BLaER1 treated with 17β-estradiol and CSF1 and Interleukin-3, amounts not matched to agents 10 nM and 100 nM (cell line): ENCODE measurements at regions not wholly inside any gene's neighbourhood (a gene's known extent, or its start where the extent isn't known, plus 50 kb on each side); places are given as distances from the start of the nearest gene placed in this dataset.
"Not testable (repeated sequence)": the region's sequence is repeated elsewhere in the genome, so short reads cannot be mapped to it uniquely, and the experiment has no call there.

ENCODE experiments used
- H3K27ac ChIP-seq, 11 experiments: shearing (Covaris generic); formaldehyde crosslinking; 2 replicates each; pipeline ENCODE4 v1.8.1; 2022
- H3K27me3 ChIP-seq, 11 experiments: shearing (Covaris generic); formaldehyde crosslinking; 2 replicates each; pipeline ENCODE4 v1.8.1; 2022
- H3K36me3 ChIP-seq, 11 experiments: shearing (Covaris generic); formaldehyde crosslinking; 2 replicates each; pipeline ENCODE4 v1.8.1; 2022
- H3K4me1 ChIP-seq, 10 experiments: shearing (Covaris generic); formaldehyde crosslinking; 2 replicates each; pipeline ENCODE4 v1.8.1; 2022
- H3K4me2 ChIP-seq, 11 experiments: shearing (Covaris generic); formaldehyde crosslinking; 2 replicates each; pipeline ENCODE4 v1.8.1; 2022
- H3K4me3 ChIP-seq, 10 experiments: shearing (Covaris generic); formaldehyde crosslinking; 2 replicates each; pipeline ENCODE4 v1.8.1; 2022
- H3K9ac ChIP-seq, 11 experiments: shearing (Covaris generic); formaldehyde crosslinking; 2 replicates each; pipeline ENCODE4 v1.8.1; 2022
- H3K9me3 ChIP-seq, 11 experiments: shearing (Covaris generic); formaldehyde crosslinking; replicated peaks in 1 of 11; 2 replicates each; pipeline ENCODE4 v1.8.1; 2022
- H4K20me1 ChIP-seq, 11 experiments: shearing (Covaris generic); formaldehyde crosslinking; 2 replicates each; pipeline ENCODE4 v1.8.1; 2022
- Cebpa-rat ChIP-seq, 11 experiments: shearing (Covaris generic); IDR thresholded peaks; 2 replicates each; pipeline ENCODE4 v1.8.1; 2022

- Histone ChIP-seq H3K27me3 (no peaks in the 10 kb centered on the region), H3K36me3 (no peaks in the 10 kb centered on the region), H3K9ac (no peak overlapping the region), H3K27ac (no peak overlapping the region), H3K4me3 (no peak overlapping the region), H3K9me3 (no peaks in the 10 kb centered on the region), H3K4me2 (no peak overlapping the region), H4K20me1 (no peaks in the 10 kb centered on the region), H3K4me1 (0 out of 20 replicates have a peak, but pooled peaks cover 0 to 4% (median 0%) of the 10 kb centered on the region in 10 experiments)
- no peak for TF ChIP-seq Cebpa-rat (IDR thresholded peaks at IDR 0.05)
Measured at GRCh38 chr3:159668461-159668860, 320.2 kb upstream of the IL12A start.

GRCh38 chr3:159668990-159669476 is 319.6 kb upstream of the IL12A start:
- Histone ChIP-seq H3K9ac (no peak overlapping the region), H3K27ac (no peak overlapping the region), H3K27me3 (no peaks in the 10 kb centered on the region), H3K4me2 (no peak overlapping the region), H3K9me3 (no peaks in the 10 kb centered on the region), H4K20me1 (no peaks in the 10 kb centered on the region), H3K36me3 (no peaks in the 10 kb centered on the region), H3K4me3 (no peak overlapping the region), H3K4me1 (0 out of 20 replicates have a peak, but pooled peaks cover 0 to 4% (median 0%) of the 10 kb centered on the region in 10 experiments)
- no peak for TF ChIP-seq Cebpa-rat (IDR thresholded peaks at IDR 0.05)

GRCh38 chr3:159669766-159670165 is 318.9 kb upstream of the IL12A start:
- Histone ChIP-seq H3K9ac (no peak overlapping the region), H4K20me1 (no peaks in the 10 kb centered on the region), H3K27ac (no peak overlapping the region), H3K36me3 (no peaks in the 10 kb centered on the region), H3K27me3 (no peaks in the 10 kb centered on the region), H3K4me1 (0 out of 20 replicates have a peak, but pooled peaks cover 0 to 4% (median 0%) of the 10 kb centered on the region in 10 experiments), H3K9me3 (no peaks in the 10 kb centered on the region), H3K4me3 (no peak overlapping the region), H3K4me2 (no peak overlapping the region)
- TF ChIP-seq Cebpa-rat (IDR thresholded peaks at IDR 0.05), result no peak

GRCh38 chr3:159672728-159673688 is 315.6 kb upstream of the IL12A start:
- no peak overlapping the region for H3K27ac ChIP-seq
- H3K27me3 ChIP-seq, result no peaks in the 10 kb centered on the region

GRCh38 chr3:159674583-159674982 is 314.1 kb upstream of the IL12A start:
- no peak for TF ChIP-seq Cebpa-rat (IDR thresholded peaks at IDR 0.05)
- Histone ChIP-seq H3K27ac (no peak overlapping the region), H4K20me1 (no peaks in the 10 kb centered on the region), H3K4me2 (no peak overlapping the region), H3K9me3 (no peaks in the 10 kb centered on the region), H3K36me3 (no peaks in the 10 kb centered on the region), H3K27me3 (no peaks in the 10 kb centered on the region), H3K4me3 (no peak overlapping the region), H3K9ac (no peak overlapping the region), H3K4me1 (no peaks in the 10 kb centered on the region)

More at GRCh38 chr3:159672728-159673688, 315.6 kb upstream of the IL12A start:
- Histone ChIP-seq H3K4me1 (0 out of 20 replicates have a peak, but pooled peaks cover 0 to 4% (median 0%) of the 10 kb centered on the region in 10 experiments), H3K4me3 (no peak overlapping the region), H3K9ac (no peak overlapping the region), H3K36me3 (no peaks in the 10 kb centered on the region), H3K4me2 (no peak overlapping the region), H4K20me1 (no peaks in the 10 kb centered on the region), H3K9me3 (no peaks in the 10 kb centered on the region)
- no peak for TF ChIP-seq Cebpa-rat (IDR thresholded peaks at IDR 0.05)

- Histone ChIP-seq H3K4me1 (no peaks in the 10 kb centered on the region), H3K4me3 (no peak overlapping the region), H3K9me3 (no peaks in the 10 kb centered on the region), H3K27me3 (no peaks in the 10 kb centered on the region), H3K27ac (no peak overlapping the region), H4K20me1 (no peaks in the 10 kb centered on the region), H3K4me2 (no peak overlapping the region), H3K36me3 (no peaks in the 10 kb centered on the region), H3K9ac (no peak overlapping the region)
- no peak for TF ChIP-seq Cebpa-rat (IDR thresholded peaks at IDR 0.05)
Measured at GRCh38 chr3:159675285-159675684, 313.4 kb upstream of the IL12A start.

GRCh38 chr3:159679900-159680299 is 308.7 kb upstream of the IL12A start:
- H4K20me1 ChIP-seq, result no peaks in the 10 kb centered on the region
- no peaks in the 10 kb centered on the region for H3K4me1 ChIP-seq
- H3K27me3 ChIP-seq, result no peaks in the 10 kb centered on the region
- no peak overlapping the region for H3K27ac ChIP-seq
- H3K4me2 ChIP-seq, result no peak overlapping the region
- no peaks in the 10 kb centered on the region for H3K36me3 ChIP-seq
- no peak for TF ChIP-seq Cebpa-rat (IDR thresholded peaks at IDR 0.05)
- no peaks in the 10 kb centered on the region for H3K9me3 ChIP-seq
- H3K4me3 ChIP-seq, result no peak overlapping the region
- no peak overlapping the region for H3K9ac ChIP-seq

- not testable (repeated sequence) for H3K9me3 ChIP-seq, H3K36me3 ChIP-seq, H3K4me1 ChIP-seq, H3K9ac ChIP-seq, H3K4me2 ChIP-seq, H3K27me3 ChIP-seq, H3K4me3 ChIP-seq, H4K20me1 ChIP-seq, H3K27ac ChIP-seq
Measured at GRCh38 chr3:159681717-159682116, 306.9 kb upstream of the IL12A start.

GRCh38 chr3:159685801-159686200 is 302.8 kb upstream of the IL12A start:
- H3K9ac ChIP-seq, result no peak overlapping the region
- H3K4me3 ChIP-seq, result no peak overlapping the region
- TF ChIP-seq Cebpa-rat (IDR thresholded peaks at IDR 0.05), result no peak

GRCh38 chr3:159693226-159693625 is 295.4 kb upstream of the IL12A start:
- Histone ChIP-seq H3K4me2 (no peak overlapping the region), H3K4me3 (no peak overlapping the region), H3K27ac (no peak overlapping the region)

More at GRCh38 chr3:159685801-159686200, 302.8 kb upstream of the IL12A start:
- H4K20me1 ChIP-seq, result no peaks in the 10 kb centered on the region
- H3K4me1 ChIP-seq, result peaks cover 0 to 6% (median 5%) of the 10 kb centered on the region in 10 experiments; a peak in 6 of 20 replicates
- H3K4me2 ChIP-seq, result peak overlapping the region in 3 of 11 experiments; percentile 22 to 28 (median 24); a peak in 2 of 22 replicates
- no peak overlapping the region for H3K27ac ChIP-seq
- no peaks in the 10 kb centered on the region for H3K36me3 ChIP-seq
- H3K27me3 ChIP-seq, result no peaks in the 10 kb centered on the region
- H3K9me3 ChIP-seq, result no peaks in the 10 kb centered on the region

More at GRCh38 chr3:159693226-159693625, 295.4 kb upstream of the IL12A start:
- Histone ChIP-seq H4K20me1 (no peaks in the 10 kb centered on the region), H3K27me3 (no peaks in the 10 kb centered on the region), H3K9me3 (no peaks in the 10 kb centered on the region), H3K36me3 (no peaks in the 10 kb centered on the region), H3K9ac (no peak overlapping the region), H3K4me1 (no peaks in the 10 kb centered on the region)
- no peak for TF ChIP-seq Cebpa-rat (IDR thresholded peaks at IDR 0.05)
